ENCODE measurements at regions not wholly inside any gene's neighbourhood (a gene's known extent, or its start where the extent isn't known, plus 50 kb on each side); places are given as distances from the start of the nearest gene placed in this dataset.

DNA sequence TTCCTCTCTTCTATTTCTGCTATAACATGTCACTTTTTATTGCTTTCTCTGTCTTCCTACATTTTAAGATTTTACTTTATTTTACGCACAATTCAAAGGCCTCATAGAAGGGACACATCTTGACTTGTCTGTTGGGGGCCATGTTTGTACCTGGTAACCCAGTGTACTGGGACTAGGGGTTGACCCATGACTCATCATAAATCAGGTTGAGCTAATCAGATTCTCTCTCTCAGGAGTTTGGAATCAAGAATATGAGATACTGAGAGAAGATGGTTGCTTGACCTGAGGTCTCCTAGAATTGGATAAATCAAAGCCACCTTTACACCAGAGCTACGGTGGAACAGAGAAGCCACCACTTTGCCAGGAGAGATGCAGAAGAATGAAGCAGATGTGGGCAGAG is 153.0 kb downstream of the UXS1 start:
- Mint-ChIP-seq H3K4me3 (no peak overlapping the region), H3K27ac (no peak overlapping the region), H3K9me3 (no peaks in the 10 kb centered on the region), H3K36me3 (ENCODE audit: low read depth) (no peaks in the 10 kb centered on the region), H3K4me1 (no peaks in the 10 kb centered on the region), H3K27me3 (peaks cover 3% of the 10 kb centered on the region)
- TF ChIP-seq, protein P1, sequence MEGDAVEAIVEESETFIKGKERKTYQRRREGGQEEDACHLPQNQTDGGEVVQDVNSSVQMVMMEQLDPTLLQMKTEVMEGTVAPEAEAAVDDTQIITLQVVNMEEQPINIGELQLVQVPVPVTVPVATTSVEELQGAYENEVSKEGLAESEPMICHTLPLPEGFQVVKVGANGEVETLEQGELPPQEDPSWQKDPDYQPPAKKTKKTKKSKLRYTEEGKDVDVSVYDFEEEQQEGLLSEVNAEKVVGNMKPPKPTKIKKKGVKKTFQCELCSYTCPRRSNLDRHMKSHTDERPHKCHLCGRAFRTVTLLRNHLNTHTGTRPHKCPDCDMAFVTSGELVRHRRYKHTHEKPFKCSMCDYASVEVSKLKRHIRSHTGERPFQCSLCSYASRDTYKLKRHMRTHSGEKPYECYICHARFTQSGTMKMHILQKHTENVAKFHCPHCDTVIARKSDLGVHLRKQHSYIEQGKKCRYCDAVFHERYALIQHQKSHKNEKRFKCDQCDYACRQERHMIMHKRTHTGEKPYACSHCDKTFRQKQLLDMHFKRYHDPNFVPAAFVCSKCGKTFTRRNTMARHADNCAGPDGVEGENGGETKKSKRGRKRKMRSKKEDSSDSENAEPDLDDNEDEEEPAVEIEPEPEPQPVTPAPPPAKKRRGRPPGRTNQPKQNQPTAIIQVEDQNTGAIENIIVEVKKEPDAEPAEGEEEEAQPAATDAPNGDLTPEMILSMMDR (IDR thresholded peaks at IDR 0.05): no peak
- no peak for DNase-seq
- intact Hi-C loops (cut with micrococcal nuclease): no loop called here
- POLR2A ChIA-PET: no interaction called here
- CTCF ChIA-PET: interaction anchor here (0.9 kb wide), 1 partner anchor 46 kb away, joined by 3 read pairs; no protein-coding TSS in a partner anchor
- ATAC-seq (ENCODE audit: low read depth): no peak

DNA sequence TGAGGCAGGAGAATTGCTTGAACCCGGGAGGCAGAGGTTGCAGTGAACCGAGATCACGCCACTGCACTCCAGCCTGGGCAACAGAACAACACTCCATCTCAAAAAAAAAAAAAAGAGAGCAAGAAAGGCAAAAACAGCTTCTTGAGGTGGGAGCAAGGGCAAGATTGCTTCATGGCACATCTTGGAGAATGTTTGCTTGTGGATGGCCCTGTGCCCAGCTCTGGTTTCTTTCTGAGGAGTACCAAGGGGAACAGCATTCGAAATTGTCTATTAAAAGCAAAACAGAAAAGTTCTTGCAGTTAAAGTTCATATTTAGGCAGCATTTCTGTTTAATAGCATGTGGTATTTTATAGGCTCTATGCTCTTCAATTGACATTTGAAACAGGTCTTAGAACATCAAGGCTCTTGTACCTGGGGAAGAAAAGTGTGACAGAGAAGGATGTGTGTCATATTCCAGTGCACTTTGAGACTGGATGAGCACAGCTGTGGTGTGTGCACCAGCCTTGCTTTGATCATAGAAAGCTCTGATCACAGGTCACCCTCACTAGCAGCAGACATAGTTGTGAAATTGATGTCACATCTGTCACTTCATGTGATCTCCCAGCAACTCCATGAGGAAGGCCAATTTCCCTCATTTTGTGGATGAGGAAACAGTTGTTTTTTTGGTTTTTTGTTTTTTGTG is 154.3 kb downstream of the UXS1 start:
- ChIA-PET POLR2A (no interaction called here), CTCF (no interaction called here)
- peaks cover 3% of the 10 kb centered on the region for H3K27me3 Mint-ChIP-seq
- intact Hi-C loops (cut with micrococcal nuclease): no loop called here
- no peaks in the 10 kb centered on the region for H3K36me3 Mint-ChIP-seq (ENCODE audit: low read depth)
- DNase-seq: no peak
- TF ChIP-seq, protein P1 (IDR thresholded peaks at IDR 0.05): no peak
- H3K27ac Mint-ChIP-seq: no peak overlapping the region
- H3K4me3 Mint-ChIP-seq: no peak overlapping the region
- no peak for ATAC-seq (ENCODE audit: low read depth)
- H3K9me3 Mint-ChIP-seq: no peaks in the 10 kb centered on the region
- no peaks in the 10 kb centered on the region for H3K4me1 Mint-ChIP-seq

DNA sequence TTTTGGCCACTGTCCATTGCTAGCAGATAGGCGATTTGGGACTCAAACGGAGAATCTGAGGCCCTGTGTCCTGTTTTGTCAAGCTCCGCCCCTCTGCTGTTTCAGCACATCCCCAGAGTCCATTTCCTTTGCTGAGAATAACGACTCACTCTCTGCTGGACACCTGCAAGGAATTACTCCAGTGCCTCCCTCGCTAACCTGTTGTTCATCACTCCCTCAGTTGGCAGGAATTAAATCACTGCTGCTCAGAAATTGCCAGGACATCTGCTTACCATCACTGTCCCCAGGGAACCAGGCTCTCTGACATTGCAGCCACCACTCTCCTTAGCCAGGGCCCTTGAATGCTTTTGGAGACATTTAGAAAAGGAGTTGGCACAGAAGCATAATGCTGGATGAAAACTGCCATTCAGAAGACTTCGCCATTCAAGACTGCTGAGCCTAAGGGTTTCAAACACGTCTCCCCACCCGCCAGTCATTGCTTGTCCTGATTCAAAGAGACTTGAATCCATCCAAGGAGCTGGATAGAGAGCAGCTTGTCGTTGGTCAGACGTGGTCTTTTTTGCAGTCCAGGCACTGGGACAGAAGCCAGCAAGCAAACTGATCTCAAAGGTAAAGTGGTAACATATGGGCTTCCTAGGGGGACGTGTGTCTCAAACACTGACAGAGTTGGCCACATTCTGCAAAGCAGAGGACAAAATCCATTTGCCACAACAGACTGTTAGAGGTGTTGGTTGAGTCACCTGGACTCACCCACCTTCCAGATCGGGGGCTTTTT is 155.3 kb downstream of the UXS1 start:
- TF ChIP-seq, protein P1 (IDR thresholded peaks at IDR 0.05): no peak
- CTCF ChIA-PET: no interaction called here
- Mint-ChIP-seq H3K27me3 (peaks cover 3% of the 10 kb centered on the region), H3K4me1 (no peaks in the 10 kb centered on the region), H3K9me3 (no peaks in the 10 kb centered on the region), H3K4me3 (no peak overlapping the region), H3K27ac (no peak overlapping the region), H3K36me3 (ENCODE audit: low read depth) (no peaks in the 10 kb centered on the region)
- ATAC-seq (ENCODE audit: low read depth) (no peak), DNase-seq (no peak)
- intact Hi-C loops (cut with micrococcal nuclease): no loop called here
- POLR2A ChIA-PET: no interaction called here

DNA sequence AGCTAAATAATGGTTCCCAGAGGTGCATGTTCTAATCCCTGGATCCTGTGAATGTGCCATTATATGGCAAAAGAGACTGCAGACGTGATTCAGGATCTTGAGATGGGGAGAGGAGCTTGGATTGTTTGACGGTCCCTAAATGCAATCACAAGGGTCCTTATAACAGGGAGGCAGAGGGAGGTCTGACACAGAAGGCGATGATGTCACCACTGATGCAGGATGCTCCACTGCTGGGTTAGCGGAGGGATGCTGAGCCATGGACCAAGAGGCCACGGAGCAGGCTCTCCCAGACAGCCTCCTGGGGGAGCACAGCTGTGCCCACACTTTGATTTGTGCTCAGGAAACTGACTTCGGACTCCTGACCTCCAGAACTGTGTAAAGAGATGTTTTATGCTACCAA is 156.2 kb downstream of the UXS1 start:
- CTCF ChIA-PET: no interaction called here
- intact Hi-C loops (cut with micrococcal nuclease): no loop called here
- TF ChIP-seq, protein P1 (IDR thresholded peaks at IDR 0.05): no peak
- Mint-ChIP-seq H3K4me1 (no peaks in the 10 kb centered on the region), H3K27ac (no peak overlapping the region), H3K27me3 (peaks cover 3% of the 10 kb centered on the region), H3K9me3 (peaks cover 4% of the 10 kb centered on the region), H3K36me3 (ENCODE audit: low read depth) (no peaks in the 10 kb centered on the region), H3K4me3 (no peak overlapping the region)
- DNase-seq (no peak), ATAC-seq (ENCODE audit: low read depth) (no peak)
- POLR2A ChIA-PET: no interaction called here

DNA sequence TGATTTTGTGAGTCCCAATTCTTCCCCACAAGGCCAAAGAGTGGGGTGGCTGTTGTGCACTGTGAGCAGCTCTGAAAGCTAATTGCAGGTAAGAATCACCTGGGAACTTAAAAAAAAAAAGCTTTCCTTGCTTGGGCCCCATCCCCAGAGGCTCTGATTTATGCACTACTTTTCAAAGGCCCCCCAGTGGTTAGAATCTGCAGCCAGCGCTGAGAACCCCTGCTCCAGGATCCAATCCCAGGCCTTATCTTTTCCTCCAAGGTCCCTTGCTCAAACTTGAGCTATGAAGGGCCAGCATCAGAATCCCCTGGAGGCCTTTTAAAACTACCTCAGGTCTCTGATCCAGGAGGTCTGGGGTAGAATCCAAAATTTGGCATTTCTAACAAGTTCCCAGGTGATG is 156.8 kb downstream of the UXS1 start:
- H3K27ac Mint-ChIP-seq: no peak overlapping the region
- H3K36me3 Mint-ChIP-seq (ENCODE audit: low read depth): no peaks in the 10 kb centered on the region
- DNase-seq: no peak
- POLR2A ChIA-PET: no interaction called here
- TF ChIP-seq, protein P1 (IDR thresholded peaks at IDR 0.05): no peak
- H3K9me3 Mint-ChIP-seq: peaks cover 5% of the 10 kb centered on the region
- CTCF ChIA-PET: no interaction called here
- no peak overlapping the region for H3K4me3 Mint-ChIP-seq
- H3K4me1 Mint-ChIP-seq: no peaks in the 10 kb centered on the region
- no peak for ATAC-seq (ENCODE audit: low read depth)
- intact Hi-C loops (cut with micrococcal nuclease): no loop called here
- peaks cover 3% of the 10 kb centered on the region for H3K27me3 Mint-ChIP-seq

All from activated B cell treated with CpG ODN at 0.5 μM for 24 hours (primary cell).